ENCODE measurements at regions not wholly inside any gene's neighbourhood (a gene's known extent, or its start where the extent isn't known, plus 50 kb on each side); places are given as distances from the start of the nearest gene placed in this dataset.

DNA sequence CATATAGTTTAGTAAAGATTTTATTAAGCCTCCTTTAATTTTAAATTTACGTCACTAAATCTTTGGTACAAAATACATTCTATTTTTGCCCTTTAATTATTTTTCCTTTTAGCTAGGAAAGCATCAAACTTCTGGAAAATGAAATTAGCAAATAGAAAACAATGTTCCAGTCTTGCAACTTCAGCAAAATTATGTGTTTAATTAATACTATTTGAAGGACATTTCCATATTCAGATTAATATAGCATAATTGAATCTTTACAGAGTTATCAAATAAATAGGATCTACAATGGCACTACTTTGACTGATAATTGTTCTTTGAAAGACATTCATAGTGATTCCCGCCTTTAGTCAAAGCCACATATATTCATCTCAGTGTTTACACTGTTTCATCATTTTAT is 904.2 kb downstream of the KCNT2 start:
- DNase-seq: no peak

DNA sequence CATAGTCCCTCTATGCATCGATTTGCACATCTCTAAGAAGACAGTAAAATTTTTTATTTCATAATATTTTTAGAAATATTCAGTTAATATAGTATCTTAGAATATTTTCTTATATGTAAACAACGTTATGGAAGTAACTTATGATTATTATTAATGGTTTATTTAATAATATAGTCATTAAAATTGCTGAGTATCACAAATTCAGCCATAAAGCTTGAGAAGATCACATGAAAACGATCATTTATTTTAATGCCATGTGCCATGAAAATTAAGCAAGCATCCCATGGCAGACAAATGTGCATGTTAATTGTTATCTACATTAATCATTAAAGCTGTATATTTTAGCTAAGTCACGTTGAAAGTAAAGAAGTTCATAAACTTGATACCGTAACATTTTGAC is 907.1 kb downstream of the KCNT2 start:
- TF ChIP-seq, protein P1, sequence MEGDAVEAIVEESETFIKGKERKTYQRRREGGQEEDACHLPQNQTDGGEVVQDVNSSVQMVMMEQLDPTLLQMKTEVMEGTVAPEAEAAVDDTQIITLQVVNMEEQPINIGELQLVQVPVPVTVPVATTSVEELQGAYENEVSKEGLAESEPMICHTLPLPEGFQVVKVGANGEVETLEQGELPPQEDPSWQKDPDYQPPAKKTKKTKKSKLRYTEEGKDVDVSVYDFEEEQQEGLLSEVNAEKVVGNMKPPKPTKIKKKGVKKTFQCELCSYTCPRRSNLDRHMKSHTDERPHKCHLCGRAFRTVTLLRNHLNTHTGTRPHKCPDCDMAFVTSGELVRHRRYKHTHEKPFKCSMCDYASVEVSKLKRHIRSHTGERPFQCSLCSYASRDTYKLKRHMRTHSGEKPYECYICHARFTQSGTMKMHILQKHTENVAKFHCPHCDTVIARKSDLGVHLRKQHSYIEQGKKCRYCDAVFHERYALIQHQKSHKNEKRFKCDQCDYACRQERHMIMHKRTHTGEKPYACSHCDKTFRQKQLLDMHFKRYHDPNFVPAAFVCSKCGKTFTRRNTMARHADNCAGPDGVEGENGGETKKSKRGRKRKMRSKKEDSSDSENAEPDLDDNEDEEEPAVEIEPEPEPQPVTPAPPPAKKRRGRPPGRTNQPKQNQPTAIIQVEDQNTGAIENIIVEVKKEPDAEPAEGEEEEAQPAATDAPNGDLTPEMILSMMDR (IDR thresholded peaks at IDR 0.05): no peak

More for the DNA sequence above, 904.2 kb downstream of the KCNT2 start:
- no peak overlapping the region for H3K4me3 ChIP-seq
- no peaks in the 10 kb centered on the region for H3K36me3 ChIP-seq
- TF ChIP-seq, protein P1 (IDR thresholded peaks at IDR 0.05): no peak
- no peaks in the 10 kb centered on the region for H3K27me3 ChIP-seq
- H3K9me3 ChIP-seq: no peaks in the 10 kb centered on the region
- no peak overlapping the region for H3K27ac ChIP-seq
- H3K4me1 ChIP-seq: no peaks in the 10 kb centered on the region
- intact Hi-C loops (cut with DNase I; ENCODE audit: low total_unique reads): no loop called here

DNA sequence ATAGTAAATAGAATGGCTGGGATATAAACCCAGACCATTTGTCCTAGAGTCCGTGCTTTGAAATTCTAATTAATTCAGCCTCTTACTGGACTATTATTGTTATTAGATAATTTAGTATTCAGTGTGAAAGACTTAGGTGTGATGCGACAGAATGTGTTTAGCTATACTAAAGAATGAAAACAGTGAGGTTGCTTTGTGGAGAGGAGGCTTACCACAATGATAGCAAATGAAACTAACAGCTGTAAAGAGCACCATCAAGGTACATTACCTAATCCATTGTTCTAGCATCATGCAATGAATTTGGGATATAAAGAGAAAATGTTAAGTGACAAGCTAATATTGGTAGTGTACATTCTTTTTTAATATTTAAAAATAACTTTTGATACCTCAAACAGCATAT is 911.1 kb downstream of the KCNT2 start:
- no peak overlapping the region for H3K4me3 ChIP-seq
- intact Hi-C loops (cut with DNase I; ENCODE audit: low total_unique reads): no loop called here
- TF ChIP-seq, protein P1 (IDR thresholded peaks at IDR 0.05): no peak
- no peaks in the 10 kb centered on the region for H3K36me3 ChIP-seq
- no peak for DNase-seq
- no peaks in the 10 kb centered on the region for H3K27me3 ChIP-seq
- no peaks in the 10 kb centered on the region for H3K9me3 ChIP-seq
- no peaks in the 10 kb centered on the region for H3K4me1 ChIP-seq
- H3K27ac ChIP-seq: no peak overlapping the region

More for the DNA sequence above, 907.1 kb downstream of the KCNT2 start:
- Histone ChIP-seq H3K27ac (no peak overlapping the region), H3K4me3 (no peak overlapping the region), H3K36me3 (no peaks in the 10 kb centered on the region), H3K4me1 (no peaks in the 10 kb centered on the region), H3K27me3 (no peaks in the 10 kb centered on the region), H3K9me3 (no peaks in the 10 kb centered on the region)
- no peak for DNase-seq
- intact Hi-C loops (cut with DNase I; ENCODE audit: low total_unique reads): no loop called here

DNA sequence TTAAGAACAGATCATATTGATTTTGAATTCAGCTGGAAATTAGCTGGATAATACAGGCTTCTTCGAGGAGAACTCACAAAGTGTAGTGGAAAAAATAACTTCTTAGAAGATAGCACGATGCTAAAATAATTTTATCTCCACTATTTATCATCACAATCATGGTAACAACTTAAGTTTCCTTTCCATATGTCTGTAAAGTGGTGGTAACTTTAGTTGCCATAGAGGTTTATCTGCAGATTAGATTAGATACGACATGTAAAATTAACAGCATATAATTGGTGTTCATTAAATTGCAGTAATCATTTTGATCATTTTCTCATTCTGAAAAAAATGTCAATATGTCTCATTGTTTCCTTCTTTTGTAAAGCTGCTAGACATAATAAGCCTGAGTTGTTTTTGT is 921.5 kb downstream of the KCNT2 start:
- H3K4me3 ChIP-seq: no peak overlapping the region
- no peaks in the 10 kb centered on the region for H3K36me3 ChIP-seq
- H3K9me3 ChIP-seq: no peaks in the 10 kb centered on the region
- no peaks in the 10 kb centered on the region for H3K27me3 ChIP-seq
- H3K27ac ChIP-seq: no peak overlapping the region
- H3K4me1 ChIP-seq: no peaks in the 10 kb centered on the region
- TF ChIP-seq, protein P1 (IDR thresholded peaks at IDR 0.05): no peak
- no peak for DNase-seq
- intact Hi-C loops (cut with DNase I; ENCODE audit: low total_unique reads): no loop called here

DNA sequence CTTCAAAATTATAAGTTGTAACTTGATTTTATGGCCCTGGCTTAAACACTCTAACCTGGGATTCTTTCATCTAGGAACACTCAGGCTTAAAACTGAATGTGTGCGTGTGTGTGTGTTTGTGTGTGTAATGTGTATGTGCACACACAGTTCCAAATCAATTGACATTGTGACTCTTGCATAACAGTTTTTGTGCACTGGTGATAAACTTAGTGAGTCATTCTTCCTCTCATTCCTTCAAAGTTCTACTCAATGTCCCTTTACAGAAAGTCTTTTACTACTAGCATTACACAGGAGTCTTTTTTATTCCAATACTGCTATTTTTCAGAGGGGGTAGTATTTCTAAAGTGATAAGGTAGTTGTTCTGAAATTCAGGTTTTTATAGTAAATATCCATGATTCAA is 943.6 kb downstream of the KCNT2 start:
- intact Hi-C loops (cut with DNase I; ENCODE audit: low total_unique reads): no loop called here
- DNase-seq: no peak
- TF ChIP-seq, protein P1 (IDR thresholded peaks at IDR 0.05): no peak
- H3K36me3 ChIP-seq: no peaks in the 10 kb centered on the region
- H3K27me3 ChIP-seq: no peaks in the 10 kb centered on the region
- H3K9me3 ChIP-seq: no peaks in the 10 kb centered on the region
- H3K4me1 ChIP-seq: no peaks in the 10 kb centered on the region
- H3K27ac ChIP-seq: no peak overlapping the region
- H3K4me3 ChIP-seq: no peak overlapping the region

Data from tibial artery (tissue), 4 donors.